DND-41 (cell line): ENCODE measurements at regions not wholly inside any gene's neighbourhood (a gene's known extent, or its start where the extent isn't known, plus 50 kb on each side); places are given as distances from the start of the nearest gene placed in this dataset.
A peak's percentile ranks its signal among the peaks of the same experiment; 100 is the strongest.

Experiments
- ATAC-seq: fragments of 200-7000 bp; cut with Tn5 transposase; 3 replicates; pipeline ENCODE4 v1.9.1; 2021; ENCODE audit warnings: low read depth; ENCODE audit not compliant: insufficient read depth
- DNase-seq: peaks from one replicate; pipeline ENCODE4 v3.0.0-alpha.2; 2020
- H2AFZ ChIP-seq: 2 replicates; pipeline ENCODE4 v1.6.0; 2012; ENCODE audit warnings: low read depth, low read length
- H3K27ac ChIP-seq: 2 replicates; pipeline ENCODE4 v1.5.1; 2012; ENCODE audit warnings: low read length, inconsistent platforms
- H3K27me3 ChIP-seq: fragments of 200-600 bp; sonication (generic); 2 replicates; pipeline ENCODE4 v1.6.0; 2012; ENCODE audit warnings: low read length, mild to moderate bottlenecking, inconsistent platforms; ENCODE audit not compliant: insufficient read depth, poor library complexity
- H3K36me3 ChIP-seq: 2 replicates; pipeline ENCODE4 v1.5.1; 2012; ENCODE audit warnings: low read length, inconsistent platforms; ENCODE audit not compliant: insufficient read depth
- H3K4me1 ChIP-seq: 2 replicates; pipeline ENCODE4 v1.5.1; 2012; ENCODE audit warnings: mild to moderate bottlenecking, low read length; ENCODE audit not compliant: insufficient read depth
- H3K4me2 ChIP-seq: 2 replicates; pipeline ENCODE4 v1.6.0; 2012; ENCODE audit warnings: mild to moderate bottlenecking, moderate library complexity, low read length, inconsistent platforms; ENCODE audit not compliant: insufficient read depth
- H3K4me3 ChIP-seq, 2 experiments: fragments of 200-600 bp in 1 of 2; shearing (Covaris generic) in 1 of 2; 2 replicates each; pipeline ENCODE4 v1.5.1; 2012 to 2016; ENCODE audit warnings: inconsistent platforms in 2 of 2, low read length in 2 of 2, mild to moderate bottlenecking in 2 of 2, low read depth in 1 of 2, moderate library complexity in 1 of 2
- H3K79me2 ChIP-seq: 2 replicates; pipeline ENCODE4 v1.6.0; 2012; ENCODE audit warnings: low read length, inconsistent platforms; ENCODE audit not compliant: insufficient read depth
- H3K9ac ChIP-seq: 2 replicates; pipeline ENCODE4 v1.6.0; 2012; ENCODE audit warnings: low read depth, mild to moderate bottlenecking, inconsistent platforms, low read length, moderate library complexity
- H3K9me3 ChIP-seq: 2 replicates; pipeline ENCODE4 v1.5.1; 2012; ENCODE audit warnings: low read length, moderate library complexity, mild to moderate bottlenecking, inconsistent platforms; ENCODE audit not compliant: insufficient read depth, severe bottlenecking
- H4K20me1 ChIP-seq: 2 replicates; pipeline ENCODE4 v1.6.0; 2012; ENCODE audit warnings: low read length; ENCODE audit not compliant: insufficient read depth
- EZH2 ChIP-seq: IDR thresholded peaks from 3 replicates; pipeline ENCODE4 v1.6.1; 2012; ENCODE audit warnings: borderline replicate concordance, low read depth, mild to moderate bottlenecking, moderate library complexity, low read length, inconsistent platforms; ENCODE audit not compliant: severe bottlenecking
- TF ChIP-seq, protein P1 (sequence below): IDR thresholded peaks from 2 replicates; pipeline ENCODE4 v1.5.1; 2012; ENCODE audit warnings: borderline replicate concordance, low read length, moderate library complexity, mild to moderate bottlenecking; ENCODE audit not compliant: poor library complexity, severe bottlenecking; ENCODE audit errors: extremely low read depth

GRCh38 chr20:53785320-53785719, 191.7 kb upstream of the ZNF217 start:
- Histone ChIP-seq H3K27ac (no peak overlapping the region), H3K27me3 (no peaks in the 10 kb centered on the region), H3K79me2 (no peaks in the 10 kb centered on the region), H3K36me3 (no peaks in the 10 kb centered on the region), H4K20me1 (no peaks in the 10 kb centered on the region), H3K4me2 (no peak overlapping the region), H3K4me3 (no peak overlapping the region), H3K9ac (no peak overlapping the region), H2AFZ (no peak overlapping the region), H3K4me1 (no peaks in the 10 kb centered on the region), H3K9me3 (no peaks in the 10 kb centered on the region)
- TF ChIP-seq, protein P1, sequence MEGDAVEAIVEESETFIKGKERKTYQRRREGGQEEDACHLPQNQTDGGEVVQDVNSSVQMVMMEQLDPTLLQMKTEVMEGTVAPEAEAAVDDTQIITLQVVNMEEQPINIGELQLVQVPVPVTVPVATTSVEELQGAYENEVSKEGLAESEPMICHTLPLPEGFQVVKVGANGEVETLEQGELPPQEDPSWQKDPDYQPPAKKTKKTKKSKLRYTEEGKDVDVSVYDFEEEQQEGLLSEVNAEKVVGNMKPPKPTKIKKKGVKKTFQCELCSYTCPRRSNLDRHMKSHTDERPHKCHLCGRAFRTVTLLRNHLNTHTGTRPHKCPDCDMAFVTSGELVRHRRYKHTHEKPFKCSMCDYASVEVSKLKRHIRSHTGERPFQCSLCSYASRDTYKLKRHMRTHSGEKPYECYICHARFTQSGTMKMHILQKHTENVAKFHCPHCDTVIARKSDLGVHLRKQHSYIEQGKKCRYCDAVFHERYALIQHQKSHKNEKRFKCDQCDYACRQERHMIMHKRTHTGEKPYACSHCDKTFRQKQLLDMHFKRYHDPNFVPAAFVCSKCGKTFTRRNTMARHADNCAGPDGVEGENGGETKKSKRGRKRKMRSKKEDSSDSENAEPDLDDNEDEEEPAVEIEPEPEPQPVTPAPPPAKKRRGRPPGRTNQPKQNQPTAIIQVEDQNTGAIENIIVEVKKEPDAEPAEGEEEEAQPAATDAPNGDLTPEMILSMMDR = peak; percentile 10
- no peak for TF ChIP-seq EZH2
- ATAC-seq (no peak), DNase-seq (no peak)

- no peak for ATAC-seq
- Histone ChIP-seq H3K4me1 (no peaks in the 10 kb centered on the region), H3K36me3 (no peaks in the 10 kb centered on the region)
Observed at GRCh38 chr20:53783768-53784167, 190.1 kb upstream of the ZNF217 start.

DNA sequence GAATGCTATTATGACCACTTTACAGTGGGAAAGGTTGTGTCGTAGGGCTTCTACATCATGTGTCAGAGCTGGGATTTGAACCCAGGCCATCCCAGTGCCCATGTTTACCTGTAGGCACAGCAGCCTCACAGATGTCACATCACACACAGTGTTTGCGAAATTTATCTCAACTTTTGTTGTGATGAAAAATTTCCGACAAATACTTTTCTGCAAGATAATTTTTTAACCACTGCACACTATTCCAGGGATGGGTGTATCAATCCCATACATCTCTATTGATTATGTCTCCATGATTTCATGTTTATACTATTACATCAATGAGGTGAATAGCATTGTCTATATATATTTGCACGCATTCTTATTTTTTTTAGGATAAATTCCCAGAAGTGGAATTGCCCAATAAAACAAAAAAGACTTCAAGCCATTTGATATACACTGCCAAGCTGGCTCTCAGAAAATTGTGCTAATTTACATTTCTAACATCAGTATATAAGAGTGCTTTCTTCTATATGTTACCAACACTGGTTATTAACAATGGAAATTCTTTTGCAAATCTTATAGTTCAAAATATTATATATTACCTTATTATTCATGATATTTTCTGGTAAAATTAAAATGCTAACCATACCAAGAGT, 189.1 kb upstream of the ZNF217 start:
- no peaks in the 10 kb centered on the region for H3K79me2 ChIP-seq
- no peaks in the 10 kb centered on the region for H3K36me3 ChIP-seq
- H3K27me3 ChIP-seq = no peaks in the 10 kb centered on the region
- TF ChIP-seq, protein P1 = no peak
- TF ChIP-seq EZH2 = no peak
- H3K9me3 ChIP-seq = no peaks in the 10 kb centered on the region
- H4K20me1 ChIP-seq = no peaks in the 10 kb centered on the region
- H3K27ac ChIP-seq = no peak overlapping the region
- H2AFZ ChIP-seq = no peak overlapping the region
- no peak for DNase-seq
- ATAC-seq = no peak
- no peak overlapping the region for H3K9ac ChIP-seq
- H3K4me1 ChIP-seq = no peaks in the 10 kb centered on the region
- no peak overlapping the region for H3K4me3 ChIP-seq
- H3K4me2 ChIP-seq = no peak overlapping the region

More at GRCh38 chr20:53783768-53784167, 190.1 kb upstream of the ZNF217 start:
- no peak for DNase-seq
- Histone ChIP-seq H3K79me2 (no peaks in the 10 kb centered on the region), H4K20me1 (no peaks in the 10 kb centered on the region), H3K27ac (no peak overlapping the region), H3K4me3 (no peak overlapping the region), H3K4me2 (no peak overlapping the region), H2AFZ (no peak overlapping the region), H3K9ac (no peak overlapping the region), H3K9me3 (no peaks in the 10 kb centered on the region), H3K27me3 (no peaks in the 10 kb centered on the region)
- no peak for TF ChIP-seq EZH2
- TF ChIP-seq, protein P1 = no peak

GRCh38 chr20:53779822-53780221, 186.2 kb upstream of the ZNF217 start:
- TF ChIP-seq EZH2 = no peak
- TF ChIP-seq, protein P1 = no peak
- no peak for ATAC-seq
- no peak overlapping the region for H3K9ac ChIP-seq

More at GRCh38 chr20:53779822-53780221, 186.2 kb upstream of the ZNF217 start:
- Histone ChIP-seq H3K4me2 (no peak overlapping the region), H4K20me1 (no peaks in the 10 kb centered on the region), H3K9me3 (no peaks in the 10 kb centered on the region), H3K27ac (no peak overlapping the region), H3K4me3 (no peak overlapping the region), H3K79me2 (no peaks in the 10 kb centered on the region), H2AFZ (no peak overlapping the region), H3K36me3 (no peaks in the 10 kb centered on the region), H3K27me3 (no peaks in the 10 kb centered on the region), H3K4me1 (no peaks in the 10 kb centered on the region)
- DNase-seq = no peak
